HG03045 (cell line): ENCODE measurements at regions not wholly inside any gene's neighbourhood (a gene's known extent, or its start where the extent isn't known, plus 50 kb on each side); places are given as distances from the start of the nearest gene placed in this dataset.

ENCODE experiments used
- ATAC-seq: cut with Tn5 transposase; IDR thresholded peaks from one replicate; pipeline ENCODE4 v1.9.1; 2021; ENCODE audit warnings: mild to moderate bottlenecking, moderate library complexity; ENCODE audit not compliant: unreplicated experiment

DNA sequence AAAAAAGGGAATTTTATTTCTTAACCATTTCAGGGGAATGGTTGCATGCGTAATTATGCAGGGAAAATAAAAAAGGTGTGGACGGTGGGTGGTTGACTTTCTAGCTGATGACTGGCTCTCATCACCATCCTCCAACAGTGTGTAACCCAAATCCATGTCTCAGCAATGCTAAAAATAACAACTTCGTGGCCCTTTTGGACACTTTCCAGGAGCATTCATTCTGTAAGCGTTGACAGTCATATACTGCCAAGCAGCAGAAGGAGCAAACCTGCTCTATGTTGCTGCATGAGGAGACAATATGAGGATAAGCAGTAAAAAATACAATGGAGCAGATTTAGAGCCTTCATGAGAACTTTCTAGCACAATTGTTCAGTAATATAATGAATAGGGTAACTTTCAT lies 189.1 kb downstream of the ANXA2 start:
- no peak for ATAC-seq

DNA sequence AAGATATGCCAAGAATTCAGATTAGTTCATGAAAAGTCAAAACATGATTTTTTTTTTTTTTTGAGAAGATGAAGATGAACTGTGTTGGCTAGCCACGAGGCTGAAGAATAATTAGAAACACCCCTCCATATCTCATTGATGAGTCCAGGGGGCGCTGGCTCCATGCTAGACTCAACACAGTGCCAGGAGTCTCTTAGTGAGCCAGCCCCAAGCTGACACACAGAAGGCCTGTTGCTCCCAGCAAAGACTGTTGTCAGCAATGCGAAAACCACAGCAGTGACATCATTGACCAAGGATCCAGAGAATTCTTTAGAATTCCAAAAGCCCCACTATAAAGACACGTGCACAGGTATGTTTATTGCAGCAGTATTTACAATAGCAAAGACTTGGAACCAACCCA lies 185.2 kb downstream of the ANXA2 start:
- no peak for ATAC-seq

DNA sequence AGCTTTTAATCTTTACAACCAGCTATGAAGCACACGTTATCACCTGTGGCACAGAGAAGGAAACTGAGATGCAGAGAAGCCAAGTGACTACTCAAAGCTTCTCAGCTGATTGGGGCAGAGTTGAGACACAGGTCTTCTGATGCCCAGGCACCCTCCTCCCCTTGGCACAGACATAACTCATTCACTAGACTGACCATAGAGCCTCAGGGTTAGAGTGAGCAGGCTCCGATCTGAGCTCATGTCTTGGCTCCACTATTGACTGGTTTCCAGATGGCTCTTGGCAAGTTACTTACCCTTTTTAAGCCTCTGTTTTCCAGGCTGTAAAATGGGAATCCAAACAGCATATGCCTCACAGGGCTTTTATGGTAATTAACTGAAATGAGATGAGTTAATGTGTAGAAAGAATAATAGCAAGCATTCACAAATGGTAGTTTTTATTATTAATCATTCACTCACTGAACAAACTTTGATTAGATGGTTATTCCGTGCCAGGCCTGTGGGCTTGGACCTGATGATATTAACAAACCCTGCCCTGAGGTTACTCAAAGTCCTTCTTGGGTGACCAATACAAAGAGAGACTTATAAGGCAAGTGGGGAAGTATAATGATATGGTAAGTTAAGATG lies 184.3 kb downstream of the ANXA2 start:
- no peak for ATAC-seq

DNA sequence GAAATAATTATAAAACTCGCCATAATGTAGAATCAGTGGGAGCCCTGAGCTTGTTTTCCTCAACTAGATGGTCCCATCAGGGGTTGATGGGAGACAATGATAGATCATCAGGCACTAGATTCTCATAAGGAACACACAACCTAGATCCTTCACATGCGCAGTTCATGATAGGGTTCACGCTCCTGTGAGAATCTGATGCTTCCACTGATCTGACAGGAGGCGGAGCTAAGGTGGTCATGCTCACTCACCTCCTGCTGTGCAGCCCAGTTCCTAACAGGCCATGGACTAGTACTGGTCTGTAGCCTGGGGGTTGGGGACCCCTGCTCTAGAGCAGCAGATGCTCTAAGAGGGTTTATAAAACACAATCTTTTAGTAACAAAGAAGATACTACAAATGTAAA lies 183.6 kb downstream of the ANXA2 start:
- no peak for ATAC-seq

DNA sequence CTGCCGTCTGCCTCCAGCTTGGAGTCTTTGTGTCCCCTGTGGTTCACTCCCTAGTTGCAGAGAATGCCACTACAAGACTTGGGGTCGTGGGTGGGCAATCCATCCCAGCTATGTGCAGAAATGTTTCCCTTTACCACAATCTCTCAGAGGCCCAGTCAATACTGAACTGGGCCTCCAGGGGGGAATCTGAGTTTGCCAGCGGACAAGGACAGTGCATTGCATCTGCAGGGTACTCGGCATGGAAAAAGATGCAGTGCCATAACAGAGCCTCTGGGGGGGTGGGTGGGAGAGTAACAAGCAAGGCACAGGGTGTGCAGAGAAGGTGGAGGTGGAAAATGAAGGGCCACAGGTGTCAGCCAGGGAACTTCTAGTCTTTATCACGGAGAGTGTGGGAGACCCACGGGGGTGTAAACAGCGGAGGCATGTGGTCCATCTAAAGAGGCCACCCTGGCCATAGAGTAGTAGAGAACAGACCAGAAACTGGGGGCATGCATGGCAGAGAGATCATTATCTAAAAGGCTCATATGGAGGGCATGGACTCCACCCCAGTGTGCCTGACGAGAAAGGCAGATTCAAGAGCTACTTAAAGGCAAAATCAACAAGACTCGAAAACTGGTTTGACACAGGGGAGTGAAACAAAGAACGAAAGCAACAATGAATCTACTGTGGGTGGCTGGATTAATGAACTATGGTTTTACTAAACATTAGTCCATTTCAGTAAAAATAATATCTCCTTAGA lies 182.4 kb downstream of the ANXA2 start:
- ATAC-seq = no peak

DNA sequence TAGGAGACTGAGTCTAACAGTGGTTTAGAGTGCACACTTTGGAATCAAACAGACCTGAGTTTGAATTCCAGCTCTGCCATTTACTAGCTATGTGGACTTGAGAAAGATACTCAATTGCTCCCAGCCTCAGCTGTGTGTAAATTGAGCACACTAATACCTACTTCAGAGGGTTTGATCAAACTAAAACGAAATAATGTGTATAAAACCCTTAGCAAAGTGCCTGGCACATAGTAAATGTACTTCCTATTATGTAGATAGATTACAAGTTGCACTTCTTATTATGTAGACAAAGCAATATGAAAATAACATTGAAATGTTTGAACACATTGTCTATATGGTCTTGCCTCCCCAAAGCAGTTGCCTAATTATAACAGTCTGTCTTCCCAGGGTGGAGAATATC lies 180.6 kb downstream of the ANXA2 start:
- ATAC-seq = no peak

DNA sequence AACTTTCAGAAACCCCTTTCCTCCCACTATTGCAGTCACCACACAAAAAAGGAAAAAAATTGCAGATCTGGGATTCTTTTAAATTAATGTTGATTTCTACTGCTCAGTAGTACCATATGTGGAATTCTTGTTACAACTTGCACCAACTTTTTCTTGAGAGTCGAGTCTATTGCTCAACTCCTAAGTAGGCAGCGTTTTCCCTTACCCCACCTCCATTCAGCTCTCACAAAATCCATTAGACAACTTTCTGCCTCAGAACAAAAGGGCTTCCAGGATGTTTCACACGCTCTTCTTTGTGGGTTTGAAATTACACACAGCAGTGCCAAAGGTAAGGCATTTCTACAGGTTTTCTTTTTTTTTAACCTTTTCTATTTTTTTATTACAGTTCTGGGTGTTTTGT lies 179.5 kb downstream of the ANXA2 start:
- ATAC-seq = no peak

DNA sequence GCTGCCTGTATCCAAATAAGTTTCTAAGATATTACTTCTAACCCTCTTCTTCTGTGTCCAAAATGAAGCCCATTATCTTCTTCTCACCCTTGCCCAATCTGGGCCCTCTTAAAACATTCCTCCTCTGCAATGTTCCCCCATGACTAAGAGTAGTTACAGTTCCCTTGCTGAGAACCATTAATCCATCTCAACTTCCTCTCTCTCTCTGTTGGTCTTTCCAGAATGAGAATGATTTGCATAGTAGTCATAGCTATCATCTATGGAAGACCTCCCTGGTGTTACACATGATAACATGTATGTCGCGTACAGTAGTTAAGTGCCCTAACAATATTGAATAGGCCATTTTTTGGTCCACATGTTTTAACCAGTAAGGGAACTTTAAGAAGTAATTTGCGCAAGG lies 177.9 kb downstream of the ANXA2 start:
- ATAC-seq = no peak

DNA sequence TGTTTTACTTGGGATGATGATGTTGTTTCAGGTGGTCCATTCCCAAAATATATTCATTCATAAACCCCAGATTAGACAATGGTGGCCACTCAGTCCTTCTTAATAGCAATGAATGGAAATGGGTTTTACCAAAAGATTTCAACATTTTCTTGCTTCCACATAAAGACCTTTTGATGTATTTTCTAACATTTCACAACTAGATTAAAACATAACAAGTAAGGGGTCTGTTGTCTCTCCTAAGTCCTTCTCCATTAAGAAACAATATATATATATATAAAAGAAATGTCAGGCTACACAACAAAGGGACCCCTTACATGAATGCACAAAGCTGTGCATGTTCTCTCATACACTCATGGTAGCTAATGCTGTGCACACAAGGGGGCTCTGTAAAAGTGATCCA lies 176.4 kb downstream of the ANXA2 start:
- ATAC-seq = no peak

DNA sequence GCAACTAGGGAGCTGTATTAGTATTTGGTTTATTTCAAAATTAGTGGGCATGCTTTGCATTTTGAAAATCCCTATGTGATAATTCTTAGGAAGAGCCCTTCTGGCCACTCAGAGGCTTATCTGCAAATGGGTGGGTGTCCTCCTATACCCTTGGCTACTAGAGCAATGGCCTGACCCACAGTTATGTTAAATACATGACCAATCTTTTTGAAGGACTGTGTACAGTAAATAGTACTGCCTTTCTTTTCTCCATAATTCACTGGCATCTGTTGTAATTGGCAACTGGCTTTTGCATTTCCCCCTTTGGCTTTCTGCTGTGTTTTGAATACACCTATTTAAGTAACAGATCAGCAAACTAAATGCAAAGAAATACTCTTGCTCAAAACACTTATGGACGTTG lies 175.4 kb downstream of the ANXA2 start:
- ATAC-seq = no peak

DNA sequence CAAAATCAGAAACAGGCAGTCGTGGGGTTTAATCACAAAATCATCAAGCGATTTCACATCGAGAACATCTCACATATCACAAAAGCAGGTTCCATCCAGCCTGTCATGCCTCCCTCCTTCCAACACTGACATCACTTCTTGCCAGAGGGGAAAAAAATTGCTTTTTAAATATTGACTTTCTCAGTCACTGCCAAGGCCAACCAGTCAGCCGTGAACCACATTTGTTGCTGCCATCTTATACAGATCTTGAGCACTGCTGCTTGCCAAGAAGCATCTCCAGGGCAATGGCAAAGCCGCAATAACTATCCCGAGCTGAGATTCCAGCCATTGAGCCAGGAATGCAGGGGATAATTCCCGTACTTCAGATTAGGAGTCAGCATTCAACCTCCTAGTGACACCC lies 174.6 kb downstream of the ANXA2 start:
- ATAC-seq = no peak

DNA sequence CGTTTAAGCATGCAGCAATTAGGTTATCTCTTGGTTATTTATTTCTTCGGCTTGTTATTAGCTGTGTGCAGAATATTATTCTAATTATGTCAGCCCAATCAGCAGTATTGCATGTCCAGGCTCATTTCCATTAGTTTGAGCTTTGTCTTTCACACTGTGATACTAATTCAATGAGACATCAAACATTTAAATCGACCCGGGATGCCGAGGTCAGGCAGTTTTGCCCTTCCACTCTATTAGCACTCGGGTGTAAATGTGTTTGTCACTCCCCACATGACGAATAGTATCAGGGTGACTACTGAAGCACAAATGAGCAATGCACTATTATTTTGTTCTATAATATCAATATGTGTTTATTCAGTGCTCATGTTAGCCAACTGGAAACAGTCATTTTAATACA lies 170.9 kb downstream of the ANXA2 start:
- ATAC-seq = no peak

DNA sequence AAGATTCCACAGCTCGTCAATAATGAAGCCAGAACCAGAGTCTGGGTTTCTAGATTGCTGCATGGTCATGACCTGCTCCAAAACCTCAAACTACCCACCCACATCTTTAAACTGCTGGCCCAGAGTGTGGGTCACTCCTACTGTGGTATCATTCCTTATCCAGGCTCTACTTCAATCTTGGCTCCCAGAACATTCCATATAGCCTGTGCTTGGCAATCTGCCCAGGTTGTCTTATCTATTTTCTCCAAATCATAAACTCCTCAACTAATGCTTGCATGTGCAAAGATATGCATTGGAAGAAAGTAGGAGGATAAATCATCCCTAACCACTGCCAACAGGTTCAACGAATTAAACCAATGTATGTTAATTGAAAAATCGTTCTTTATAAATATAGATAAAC lies 169.7 kb downstream of the ANXA2 start:
- no peak for ATAC-seq

DNA sequence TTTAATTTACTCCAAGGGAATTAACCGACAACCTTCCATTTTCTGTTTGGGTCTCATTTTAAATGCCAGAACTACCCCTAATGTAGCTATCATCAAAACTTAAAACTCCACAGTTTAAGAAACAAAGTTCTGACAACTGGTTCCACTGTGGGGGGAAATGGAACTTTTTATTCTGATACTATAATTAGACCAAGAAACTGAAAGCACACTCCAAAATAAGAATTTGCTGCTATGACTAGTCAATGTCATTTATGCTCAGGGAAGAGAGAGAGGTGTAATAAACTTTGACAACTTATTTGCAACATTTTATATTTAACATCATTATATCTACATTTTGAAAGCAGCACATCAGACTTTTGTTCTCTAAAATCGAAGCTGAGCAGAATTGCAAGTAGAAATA lies 169.2 kb downstream of the ANXA2 start:
- ATAC-seq = no peak

DNA sequence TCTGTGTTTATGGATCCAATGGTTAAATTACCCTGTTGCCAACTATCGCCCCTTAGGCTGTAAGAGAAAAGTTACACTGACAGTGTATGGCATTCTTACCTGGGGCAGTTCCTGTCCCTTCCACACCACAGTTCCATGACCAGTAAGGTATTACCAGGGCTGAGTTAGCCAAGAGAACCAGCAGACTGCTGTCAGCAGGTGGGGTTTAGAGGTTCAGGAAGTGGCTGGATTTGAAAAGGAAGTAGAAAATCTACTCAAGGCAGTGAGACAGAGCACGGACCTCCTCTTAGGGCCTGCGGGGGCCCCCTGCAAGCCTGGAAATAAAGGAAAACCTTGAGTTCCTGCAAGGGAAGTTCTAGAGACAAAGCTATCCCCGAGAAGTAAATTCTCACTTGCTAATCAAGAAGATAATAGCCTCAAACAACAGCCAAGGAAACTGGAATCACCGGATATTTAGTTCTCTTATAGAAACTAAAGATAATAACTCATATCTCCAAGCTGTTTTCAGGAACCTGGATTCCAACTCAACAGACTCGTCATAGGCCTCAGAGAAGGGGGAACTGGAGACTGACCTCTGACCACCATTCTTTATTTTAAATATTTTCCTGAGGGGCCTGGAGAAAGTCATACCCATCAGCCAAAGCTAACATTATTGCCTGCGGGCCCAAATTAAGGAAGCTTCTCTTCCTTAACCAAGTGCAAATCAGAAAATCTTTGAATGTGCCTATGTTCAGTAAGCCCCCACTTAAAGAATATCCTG lies 161.7 kb downstream of the ANXA2 start:
- ATAC-seq = no peak

DNA sequence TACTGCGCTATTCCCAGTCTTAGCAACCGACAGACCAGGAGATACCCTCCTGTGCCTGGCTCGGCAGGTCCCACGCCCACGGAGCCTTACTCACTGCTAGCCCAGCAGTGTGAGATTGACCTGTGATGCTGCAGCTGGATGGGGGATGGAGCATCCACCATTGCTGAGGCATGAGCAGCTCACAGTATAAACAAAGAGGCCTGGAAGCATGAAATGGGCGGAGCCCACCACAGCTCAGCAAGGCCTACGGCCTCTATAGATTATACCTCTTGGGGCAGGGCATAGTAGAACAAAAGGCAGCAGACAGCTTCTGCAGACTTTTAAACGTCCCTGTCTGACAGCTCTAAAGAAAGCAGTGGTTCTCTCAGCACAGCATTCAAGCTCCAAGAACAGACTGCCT lies 160.3 kb downstream of the ANXA2 start:
- no peak for ATAC-seq

DNA sequence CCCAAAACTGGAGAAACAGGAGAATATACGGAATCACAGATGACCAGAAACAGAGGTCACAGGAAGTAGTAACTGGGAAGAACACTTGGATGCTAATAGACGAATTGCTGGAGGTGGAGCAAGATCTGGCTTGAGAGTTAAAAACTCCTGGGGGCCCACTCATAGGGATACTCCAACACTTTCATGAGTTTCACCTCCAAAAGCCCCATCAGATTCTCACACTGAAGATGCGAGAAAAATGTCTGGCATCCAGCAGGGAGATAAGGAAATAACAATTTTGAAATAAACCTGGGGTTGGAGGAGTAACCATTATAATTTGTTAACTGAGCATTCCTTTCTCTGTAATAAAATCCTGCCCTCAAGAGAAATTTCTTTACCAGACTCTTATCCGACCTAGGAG lies 154.0 kb downstream of the ANXA2 start:
- ATAC-seq = no peak

DNA sequence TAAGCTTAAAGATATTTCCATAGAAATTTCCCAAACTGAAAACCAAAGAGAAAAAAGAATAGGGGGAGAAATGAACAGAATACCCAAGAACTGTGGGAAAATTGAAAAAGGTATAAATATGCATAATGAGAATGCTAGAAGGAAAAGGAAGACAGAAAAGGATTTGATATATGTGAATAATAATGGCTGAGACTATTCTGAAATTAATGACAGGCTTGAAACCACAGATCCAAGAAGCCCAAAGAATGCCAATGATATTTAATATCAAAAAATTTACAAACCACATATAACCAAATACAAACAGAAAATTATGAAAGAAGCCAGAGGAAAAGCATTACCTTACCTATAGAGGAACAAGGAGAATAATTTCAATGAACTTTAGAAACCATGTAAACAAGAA lies 153.0 kb downstream of the ANXA2 start:
- ATAC-seq = no peak

DNA sequence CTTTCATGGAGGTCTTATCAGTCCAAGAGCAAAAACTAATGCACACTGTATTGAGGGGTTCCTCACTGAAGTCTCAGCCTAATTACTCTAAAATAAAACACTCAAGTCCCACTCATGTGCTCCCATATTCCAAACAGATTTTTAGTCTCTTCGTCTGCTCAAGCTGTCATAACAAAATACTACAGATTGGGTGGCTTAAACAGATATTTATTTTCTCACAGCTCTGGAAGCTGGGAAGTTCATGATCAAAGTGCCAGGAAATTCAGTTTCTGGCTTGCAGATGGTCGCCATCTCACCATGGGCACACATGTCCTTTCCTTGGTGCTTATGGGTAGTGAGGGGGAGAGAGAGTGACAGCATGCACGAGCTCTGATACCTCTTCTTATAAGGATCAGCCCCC lies 147.5 kb downstream of the ANXA2 start:
- ATAC-seq = no peak

DNA sequence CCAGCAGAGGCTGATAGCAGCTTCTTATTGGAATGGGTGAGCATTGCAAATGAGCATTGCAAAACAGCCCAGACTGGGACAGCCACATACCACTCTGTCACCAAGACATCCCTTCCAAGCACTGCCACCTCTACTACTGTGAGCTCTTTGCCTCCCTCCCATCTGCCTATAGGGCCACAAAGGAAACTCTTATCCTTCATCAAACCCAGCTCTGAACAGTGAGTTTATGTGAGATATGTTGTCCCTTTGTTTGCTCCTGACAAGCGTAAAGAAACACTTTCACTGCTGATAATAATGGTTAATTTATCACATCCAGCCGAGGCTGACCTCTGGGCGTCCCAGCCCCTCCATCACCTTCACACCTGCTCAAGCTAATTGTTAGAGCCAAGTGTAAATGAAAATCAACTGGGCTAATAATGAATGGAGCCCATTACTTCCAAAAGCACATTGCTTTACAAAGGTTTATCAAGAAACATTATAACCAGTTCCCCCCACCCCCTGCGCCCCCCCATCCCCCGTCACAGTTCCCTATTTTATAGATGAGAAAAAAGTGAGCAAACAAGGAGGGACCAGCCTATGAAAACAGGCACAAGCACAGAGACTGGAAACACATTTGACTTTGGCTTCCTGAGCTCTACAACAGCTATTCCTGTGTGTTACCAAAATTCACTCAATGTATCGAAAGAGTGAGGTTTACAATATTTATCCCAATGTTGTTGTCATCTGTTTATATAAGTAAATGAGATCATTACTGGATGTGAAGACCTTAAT lies 146.3 kb downstream of the ANXA2 start:
- no peak for ATAC-seq

DNA sequence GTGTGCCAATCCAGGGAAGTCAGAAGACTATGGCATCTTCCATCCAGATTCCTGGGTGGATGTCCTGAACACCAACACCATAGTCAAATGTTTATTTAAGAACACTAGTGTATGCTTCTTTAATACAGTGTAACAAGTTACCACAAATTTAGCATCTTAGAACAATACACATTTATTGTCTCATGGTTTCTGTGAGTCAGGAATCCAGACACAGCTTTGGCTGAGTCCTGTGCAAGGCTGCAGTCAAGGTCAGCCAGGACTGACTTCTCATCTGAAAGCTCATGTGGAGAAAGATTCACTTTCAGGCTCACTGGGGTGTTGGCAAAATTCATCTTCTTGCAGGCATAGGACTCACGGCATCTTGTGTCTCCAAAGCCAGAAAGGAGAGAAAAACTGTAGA lies 143.4 kb downstream of the ANXA2 start:
- ATAC-seq = no peak

DNA sequence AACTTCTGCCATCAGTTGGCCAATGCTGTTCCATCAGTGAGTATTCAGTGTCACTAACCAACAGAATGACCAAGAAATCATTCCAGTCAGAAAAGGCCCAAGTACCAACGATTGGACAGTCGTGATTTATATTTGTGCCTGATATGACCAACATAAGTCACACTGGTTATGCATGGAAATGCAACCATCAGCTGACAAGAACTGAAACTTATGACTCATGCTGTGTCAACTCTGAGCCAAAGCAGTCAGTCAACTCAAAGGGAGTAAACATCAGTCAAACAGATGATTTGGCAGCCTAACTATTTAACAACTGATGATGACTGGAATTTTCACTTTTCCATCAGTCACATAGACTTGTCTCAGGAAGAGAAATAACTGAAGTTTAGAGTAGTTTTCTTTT lies 142.4 kb downstream of the ANXA2 start:
- peak; percentile 94 for ATAC-seq
